ENCODE measurements at regions not wholly inside any gene's neighbourhood (a gene's known extent, or its start where the extent isn't known, plus 50 kb on each side); places are given as distances from the start of the nearest gene placed in this dataset.

- no peak for TF ChIP-seq POLR2AphosphoS5 (IDR thresholded peaks at IDR 0.05)
- no peak for TF ChIP-seq POLR2A (IDR thresholded peaks at IDR 0.05)
Observed at GRCh38 chr4:107389965-107390364, 330.1 kb downstream of the PAPSS1 start.

Data from prostate gland (tissue), 1 donor.